ENCODE measurements at regions not wholly inside any gene's neighbourhood (a gene's known extent, or its start where the extent isn't known, plus 50 kb on each side); places are given as distances from the start of the nearest gene placed in this dataset.

DNA sequence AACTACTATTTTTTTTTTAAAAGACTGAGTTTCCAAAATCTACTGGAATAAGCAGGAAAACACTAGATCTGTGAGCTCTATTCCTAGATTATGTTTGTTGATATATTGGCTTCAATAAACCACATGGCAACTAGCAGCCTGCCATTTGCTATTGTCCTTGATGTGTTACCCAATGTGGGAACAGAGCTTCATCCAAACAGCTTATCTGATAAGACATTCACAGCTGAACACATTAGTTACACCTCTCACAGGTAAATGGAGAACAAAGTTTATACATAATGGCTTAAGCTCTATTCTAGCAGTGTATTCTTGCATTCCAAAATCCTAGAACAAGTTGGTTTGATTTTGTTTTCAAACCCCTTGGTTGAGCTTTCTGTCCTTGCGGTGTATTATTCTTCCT is 642.1 kb downstream of the TLE1 start:
- no peaks in the 10 kb centered on the region for H3K27me3 Mint-ChIP-seq (ENCODE audit: unreplicated experiment)
- DNase-seq: no peak
- H3K36me3 Mint-ChIP-seq (ENCODE audit: unreplicated experiment): no peaks in the 10 kb centered on the region
- H3K4me3 Mint-ChIP-seq (ENCODE audit: unreplicated experiment): no peak overlapping the region
- peaks cover 4% of the 10 kb centered on the region for H3K4me1 Mint-ChIP-seq (ENCODE audit: low read depth, unreplicated experiment)
- no peak overlapping the region for H3K27ac Mint-ChIP-seq (ENCODE audit: unreplicated experiment)
- TF ChIP-seq CTCF (IDR thresholded peaks at IDR 0.05; ENCODE audit: partially characterized antibody, unreplicated experiment): no peak
- H3K9me3 Mint-ChIP-seq (ENCODE audit: unreplicated experiment): no peaks in the 10 kb centered on the region

DNA sequence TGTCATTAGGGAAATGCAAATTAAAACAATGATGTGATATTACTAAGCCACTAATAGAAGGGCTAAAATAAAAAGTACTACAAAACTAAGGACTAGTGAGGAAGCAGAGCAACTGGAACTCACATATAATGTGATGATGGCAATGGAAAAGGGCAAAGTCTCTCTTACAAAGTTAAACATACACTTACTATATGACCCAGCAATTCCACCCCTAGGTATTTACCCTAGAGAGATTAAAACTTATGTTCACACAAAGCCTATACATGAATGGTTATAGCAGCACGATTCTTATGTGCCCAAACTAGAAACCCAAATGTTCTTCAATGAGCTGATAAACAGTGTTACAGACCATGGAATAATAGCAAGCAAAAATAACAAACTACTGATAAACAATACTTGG is 643.7 kb downstream of the TLE1 start:
- Mint-ChIP-seq H3K9me3 (ENCODE audit: unreplicated experiment) (no peaks in the 10 kb centered on the region), H3K27ac (ENCODE audit: unreplicated experiment) (no peak overlapping the region), H3K27me3 (ENCODE audit: unreplicated experiment) (no peaks in the 10 kb centered on the region), H3K4me3 (ENCODE audit: unreplicated experiment) (no peak overlapping the region), H3K36me3 (ENCODE audit: unreplicated experiment) (no peaks in the 10 kb centered on the region), H3K4me1 (ENCODE audit: low read depth, unreplicated experiment) (peaks cover 4% of the 10 kb centered on the region)
- no peak for TF ChIP-seq CTCF (IDR thresholded peaks at IDR 0.05; ENCODE audit: partially characterized antibody, unreplicated experiment)
- no peak for DNase-seq

DNA sequence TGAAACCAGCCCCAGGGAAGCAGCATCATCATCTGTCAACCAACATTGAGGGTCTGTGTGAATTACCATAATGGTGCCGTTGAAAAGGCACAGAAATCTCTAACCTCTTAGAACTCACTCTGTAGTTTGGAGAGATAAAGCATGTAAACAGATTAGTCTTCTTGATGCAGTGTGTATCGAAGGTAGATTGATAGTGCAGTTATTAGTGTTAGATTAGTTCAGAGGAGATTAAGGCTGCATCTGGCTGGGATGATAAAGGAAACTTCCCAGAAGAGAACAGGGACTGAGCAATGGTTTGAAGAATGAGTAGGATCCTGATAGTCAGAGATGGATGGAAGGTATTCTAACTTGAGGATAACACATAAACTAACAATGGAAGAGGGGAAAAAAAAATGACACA is 651.5 kb downstream of the TLE1 start:
- TF ChIP-seq CTCF (IDR thresholded peaks at IDR 0.05; ENCODE audit: partially characterized antibody, unreplicated experiment): no peak
- Mint-ChIP-seq H3K27me3 (ENCODE audit: unreplicated experiment) (peaks cover 2% of the 10 kb centered on the region), H3K9me3 (ENCODE audit: unreplicated experiment) (no peaks in the 10 kb centered on the region), H3K27ac (ENCODE audit: unreplicated experiment) (no peak overlapping the region), H3K4me1 (ENCODE audit: low read depth, unreplicated experiment) (peaks cover 13% of the 10 kb centered on the region), H3K4me3 (ENCODE audit: unreplicated experiment) (no peak overlapping the region), H3K36me3 (ENCODE audit: unreplicated experiment) (no peaks in the 10 kb centered on the region)
- DNase-seq: no peak

- Mint-ChIP-seq H3K9me3 (ENCODE audit: unreplicated experiment) (no peaks in the 10 kb centered on the region), H3K4me1 (ENCODE audit: low read depth, unreplicated experiment) (peaks cover 20% of the 10 kb centered on the region), H3K27me3 (ENCODE audit: unreplicated experiment) (peaks cover 2% of the 10 kb centered on the region), H3K36me3 (ENCODE audit: unreplicated experiment) (no peaks in the 10 kb centered on the region), H3K27ac (ENCODE audit: unreplicated experiment) (no peak overlapping the region), H3K4me3 (ENCODE audit: unreplicated experiment) (no peak overlapping the region)
- no peak for TF ChIP-seq CTCF (IDR thresholded peaks at IDR 0.05; ENCODE audit: partially characterized antibody, unreplicated experiment)
- no peak for DNase-seq
Measured at GRCh38 chr9:81035601-81036000, 653.7 kb downstream of the TLE1 start.

DNA sequence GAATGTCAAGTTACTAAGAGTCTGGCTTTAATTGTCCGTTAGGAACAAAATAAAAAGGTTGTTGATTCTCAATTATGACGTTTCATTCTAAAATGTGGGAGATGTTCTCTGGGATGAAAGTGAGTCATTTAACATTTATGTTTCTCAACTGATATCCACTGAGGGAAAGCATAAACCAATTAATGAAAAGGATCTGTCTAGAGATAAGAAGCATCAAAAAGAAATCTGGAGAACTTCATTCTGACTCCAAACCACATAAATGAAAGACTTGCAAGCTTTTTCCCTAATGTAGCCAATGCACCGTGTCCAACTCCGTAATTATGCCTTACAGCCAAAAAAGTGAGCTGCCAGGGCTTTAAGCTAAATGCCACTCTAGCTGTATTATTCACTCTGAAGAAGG is 654.2 kb downstream of the TLE1 start:
- TF ChIP-seq CTCF (IDR thresholded peaks at IDR 0.05; ENCODE audit: partially characterized antibody, unreplicated experiment): no peak
- peaks cover 2% of the 10 kb centered on the region for H3K27me3 Mint-ChIP-seq (ENCODE audit: unreplicated experiment)

More for the DNA sequence above, 654.2 kb downstream of the TLE1 start:
- no peak for DNase-seq
- no peak overlapping the region for H3K4me3 Mint-ChIP-seq (ENCODE audit: unreplicated experiment)
- no peaks in the 10 kb centered on the region for H3K9me3 Mint-ChIP-seq (ENCODE audit: unreplicated experiment)
- H3K27ac Mint-ChIP-seq (ENCODE audit: unreplicated experiment): no peak overlapping the region
- H3K36me3 Mint-ChIP-seq (ENCODE audit: unreplicated experiment): no peaks in the 10 kb centered on the region
- H3K4me1 Mint-ChIP-seq (ENCODE audit: low read depth, unreplicated experiment): peaks cover 20% of the 10 kb centered on the region
